Keratinocyte (primary cell): ENCODE measurements at regions not wholly inside any gene's neighbourhood (a gene's known extent, or its start where the extent isn't known, plus 50 kb on each side); places are given as distances from the start of the nearest gene placed in this dataset.
"Not testable (repeated sequence)": the region's sequence is repeated elsewhere in the genome, so short reads cannot be mapped to it uniquely, and the experiment has no call there.

ENCODE experiments used
- DNase-seq: peaks from one replicate; pipeline ENCODE4 v3.0.0-alpha.2; 2011; ENCODE audit warnings: low read depth, missing footprints, low spot score
- FAIRE-seq: peaks from 2 replicates; lab custom pipeline; 2011; peaks lifted over from hg19 to GRCh38; lab: Jason Lieb, UNC
- H2AFZ ChIP-seq: 2 replicates; pipeline ENCODE4 v1.6.0; 2012; ENCODE audit warnings: low read length, control low read depth, inconsistent platforms; ENCODE audit not compliant: control insufficient read depth
- H3K27ac ChIP-seq: 2 replicates; pipeline ENCODE4 v1.5.1; 2011; ENCODE audit warnings: low read length; ENCODE audit not compliant: control insufficient read depth, insufficient read depth
- H3K27me3 ChIP-seq: 3 replicates; pipeline ENCODE4 v1.6.0; 2011; ENCODE audit warnings: low read length; ENCODE audit not compliant: control insufficient read depth, insufficient read depth; ENCODE audit errors: extremely low read depth
- H3K36me3 ChIP-seq, 2 experiments: 2 replicates in 1 of 2; 3 replicates in 1 of 2; pipeline ENCODE4 v1.5.1; 2011; ENCODE audit warnings: low read length in 2 of 2, mild to moderate bottlenecking in 1 of 2; ENCODE audit not compliant: control insufficient read depth in 2 of 2, insufficient read depth in 2 of 2; ENCODE audit errors: extremely low read depth in 1 of 2
- H3K4me1 ChIP-seq: 3 replicates; pipeline ENCODE4 v1.5.1; 2011; ENCODE audit warnings: low read length; ENCODE audit not compliant: control insufficient read depth, insufficient read depth; ENCODE audit errors: extremely low read depth
- H3K4me2 ChIP-seq: 3 replicates; pipeline ENCODE4 v1.6.0; 2011; ENCODE audit warnings: low read depth, low read length; ENCODE audit not compliant: control insufficient read depth, insufficient read depth; ENCODE audit errors: extremely low read depth
- H3K4me3 ChIP-seq, 3 experiments: fragments of 200-600 bp in 1 of 3; sonication (generic) in 1 of 3; 2 replicates in 2 of 3; 3 replicates in 1 of 3; pipeline ENCODE4 v1.5.1; 2011 to 2016; ENCODE audit warnings: low read length in 3 of 3, mild to moderate bottlenecking in 3 of 3, control low read depth in 2 of 3, inconsistent platforms in 1 of 3, low read depth in 1 of 3, mixed read lengths in 1 of 3, mixed run types in 1 of 3, moderate library complexity in 1 of 3; ENCODE audit not compliant: control insufficient read depth in 2 of 3, insufficient read depth in 2 of 3; ENCODE audit errors: extremely low read depth in 1 of 3
- H3K79me2 ChIP-seq: 2 replicates; pipeline ENCODE4 v1.6.0; 2012; ENCODE audit warnings: low read length; ENCODE audit not compliant: control insufficient read depth, insufficient read depth
- H3K9ac ChIP-seq: 3 replicates; pipeline ENCODE4 v1.6.0; 2011; ENCODE audit warnings: low read length; ENCODE audit not compliant: control insufficient read depth, insufficient read depth; ENCODE audit errors: extremely low read depth
- H3K9me1 ChIP-seq: 3 replicates; pipeline ENCODE4 v1.6.0; 2011; ENCODE audit warnings: low read length; ENCODE audit not compliant: control insufficient read depth, insufficient read depth; ENCODE audit errors: extremely low read depth
- H3K9me3 ChIP-seq: 2 replicates; pipeline ENCODE4 v1.5.1; 2012; ENCODE audit warnings: low read depth, low read length; ENCODE audit not compliant: control insufficient read depth
- H4K20me1 ChIP-seq: 3 replicates; pipeline ENCODE4 v1.6.0; 2011; ENCODE audit warnings: low read length; ENCODE audit not compliant: control insufficient read depth, insufficient read depth; ENCODE audit errors: extremely low read depth
- EZH2 ChIP-seq: IDR thresholded peaks from one replicate; pipeline ENCODE4 v1.6.1; 2012; ENCODE audit warnings: inconsistent platforms, mild to moderate bottlenecking, low read length, moderate library complexity
- dilution Hi-C: fragments of 300-500 bp; cut with MboI; formaldehyde crosslinking; loops from one replicate; pipeline ENCODE4 v1.7.0; 2020; ENCODE audit warnings: low sequenced_read_pairs; ENCODE audit not compliant: extremely low pct_ligation_motif_present
- TF ChIP-seq, protein P1 (sequence below), 3 experiments: IDR thresholded peaks in 1 of 3; conservative IDR thresholded peaks in 1 of 3; optimal IDR thresholded peaks in 1 of 3; 2 replicates in 2 of 3; 3 replicates in 1 of 3; pipeline versions ENCODE3 to v1.5.1; 2011; ENCODE audit warnings: low read length in 3 of 3, mild to moderate bottlenecking in 3 of 3, moderate library complexity in 2 of 3, control low read depth in 1 of 3, inconsistent platforms in 1 of 3; ENCODE audit not compliant: insufficient read depth in 2 of 3; ENCODE audit errors: extremely low read depth in 1 of 3

DNA sequence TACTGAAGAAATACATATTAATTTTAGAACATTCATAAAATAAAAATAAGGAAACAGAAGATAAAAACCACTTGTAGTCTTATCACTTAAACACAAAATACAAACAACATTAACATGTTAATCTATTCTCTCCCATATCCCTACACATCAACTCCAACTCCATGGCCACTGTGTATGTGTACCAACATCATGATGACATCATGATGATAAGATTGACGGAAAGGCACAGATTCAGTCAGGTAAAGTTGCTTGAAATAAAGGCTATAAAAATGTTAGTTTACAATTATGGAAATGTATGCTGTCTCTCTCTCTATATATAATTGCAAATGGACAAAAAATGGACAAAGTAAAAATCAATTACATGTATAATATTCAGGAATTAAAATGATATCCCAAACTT is 388.5 kb upstream of the UBE2E3 start:
- DNase-seq = no peak
- dilution Hi-C loops = no loop called here
- TF ChIP-seq EZH2 = no peak
- TF ChIP-seq, protein P1, sequence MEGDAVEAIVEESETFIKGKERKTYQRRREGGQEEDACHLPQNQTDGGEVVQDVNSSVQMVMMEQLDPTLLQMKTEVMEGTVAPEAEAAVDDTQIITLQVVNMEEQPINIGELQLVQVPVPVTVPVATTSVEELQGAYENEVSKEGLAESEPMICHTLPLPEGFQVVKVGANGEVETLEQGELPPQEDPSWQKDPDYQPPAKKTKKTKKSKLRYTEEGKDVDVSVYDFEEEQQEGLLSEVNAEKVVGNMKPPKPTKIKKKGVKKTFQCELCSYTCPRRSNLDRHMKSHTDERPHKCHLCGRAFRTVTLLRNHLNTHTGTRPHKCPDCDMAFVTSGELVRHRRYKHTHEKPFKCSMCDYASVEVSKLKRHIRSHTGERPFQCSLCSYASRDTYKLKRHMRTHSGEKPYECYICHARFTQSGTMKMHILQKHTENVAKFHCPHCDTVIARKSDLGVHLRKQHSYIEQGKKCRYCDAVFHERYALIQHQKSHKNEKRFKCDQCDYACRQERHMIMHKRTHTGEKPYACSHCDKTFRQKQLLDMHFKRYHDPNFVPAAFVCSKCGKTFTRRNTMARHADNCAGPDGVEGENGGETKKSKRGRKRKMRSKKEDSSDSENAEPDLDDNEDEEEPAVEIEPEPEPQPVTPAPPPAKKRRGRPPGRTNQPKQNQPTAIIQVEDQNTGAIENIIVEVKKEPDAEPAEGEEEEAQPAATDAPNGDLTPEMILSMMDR (optimal IDR thresholded peaks at IDR 0.05 in 1 of 3, IDR thresholded peaks at IDR 0.05 in 1 of 3, conservative IDR thresholded peaks at IDR 0.05 in 1 of 3; ENCODE audit: extremely low read depth in 1 of 3, insufficient read depth in 2 of 3, low read length in 3 of 3) = no peak

DNA sequence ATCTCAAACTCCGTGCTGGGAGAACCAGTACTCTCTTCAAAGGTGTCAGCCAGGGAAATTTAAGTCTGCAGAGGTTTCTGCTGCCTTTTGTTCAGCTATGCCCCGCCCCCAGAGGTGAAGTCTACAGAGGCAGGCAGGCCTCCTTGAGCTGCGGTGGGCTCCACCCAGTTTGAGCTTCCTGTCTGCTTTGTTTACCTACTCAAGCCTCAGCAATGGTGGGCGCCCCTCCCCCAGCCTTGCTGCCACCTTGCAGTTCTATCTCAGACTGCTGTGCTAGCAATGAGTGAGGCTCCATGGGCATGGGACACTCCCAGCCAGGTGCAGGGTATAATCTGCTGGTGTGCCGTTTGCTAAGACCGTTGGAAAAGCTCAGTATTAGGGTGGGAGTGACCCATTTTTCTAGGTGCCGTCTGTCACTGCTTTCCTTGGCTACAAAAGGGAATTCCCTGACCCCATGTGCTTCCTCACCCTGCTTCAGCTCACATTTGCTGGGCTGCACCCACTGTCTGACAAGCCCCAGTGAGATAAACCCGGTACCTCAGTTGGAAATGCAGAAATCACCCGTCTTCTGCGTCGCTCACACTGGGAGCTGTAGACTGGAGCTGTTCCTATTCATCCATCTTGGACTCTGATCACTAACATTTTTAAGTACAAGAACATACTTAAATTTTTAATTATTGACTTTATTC is 389.2 kb upstream of the UBE2E3 start:
- H3K4me1 ChIP-seq, FAIRE-seq, dilution Hi-C loops, H3K79me2 ChIP-seq, H3K9me3 ChIP-seq, H3K27me3 ChIP-seq, H3K9me1 ChIP-seq, H3K36me3 ChIP-seq, H3K27ac ChIP-seq, H3K4me3 ChIP-seq, H3K9ac ChIP-seq, H2AFZ ChIP-seq, DNase-seq, H3K4me2 ChIP-seq, H4K20me1 ChIP-seq: not testable (repeated sequence)

More for the DNA sequence above, 388.5 kb upstream of the UBE2E3 start:
- Histone ChIP-seq H3K9ac (no peak overlapping the region), H3K9me1 (no peaks in the 10 kb centered on the region), H4K20me1 (no peaks in the 10 kb centered on the region), H3K79me2 (no peaks in the 10 kb centered on the region), H3K9me3 (no peaks in the 10 kb centered on the region), H3K36me3 (no peaks in the 10 kb centered on the region), H3K4me3 (no peak overlapping the region), H3K27me3 (no peaks in the 10 kb centered on the region), H3K27ac (no peak overlapping the region), H2AFZ (no peak overlapping the region), H3K4me2 (no peak overlapping the region), H3K4me1 (no peaks in the 10 kb centered on the region)
- FAIRE-seq = no peak
